SK-N-SH treated with all-trans-retinoic acid at 6 μM for 48 hours (cell line): ENCODE measurements at regions not wholly inside any gene's neighbourhood (a gene's known extent, or its start where the extent isn't known, plus 50 kb on each side); places are given as distances from the start of the nearest gene placed in this dataset.

ENCODE experiments used
- ZC3H10 ChIP-seq: fragments of 250-450 bp; sonication (Bioruptor Pico); IDR thresholded peaks from 2 replicates; pipeline ENCODE4 v1.5.1; 2021; ENCODE audit warnings: mild to moderate bottlenecking, moderate library complexity
- TF ChIP-seq, protein P1 (sequence below): fragments of 250-450 bp; sonication (Bioruptor Pico); IDR thresholded peaks from 2 replicates; pipeline ENCODE4 v1.5.0; 2020; ENCODE audit warnings: mild to moderate bottlenecking, moderate library complexity

DNA sequence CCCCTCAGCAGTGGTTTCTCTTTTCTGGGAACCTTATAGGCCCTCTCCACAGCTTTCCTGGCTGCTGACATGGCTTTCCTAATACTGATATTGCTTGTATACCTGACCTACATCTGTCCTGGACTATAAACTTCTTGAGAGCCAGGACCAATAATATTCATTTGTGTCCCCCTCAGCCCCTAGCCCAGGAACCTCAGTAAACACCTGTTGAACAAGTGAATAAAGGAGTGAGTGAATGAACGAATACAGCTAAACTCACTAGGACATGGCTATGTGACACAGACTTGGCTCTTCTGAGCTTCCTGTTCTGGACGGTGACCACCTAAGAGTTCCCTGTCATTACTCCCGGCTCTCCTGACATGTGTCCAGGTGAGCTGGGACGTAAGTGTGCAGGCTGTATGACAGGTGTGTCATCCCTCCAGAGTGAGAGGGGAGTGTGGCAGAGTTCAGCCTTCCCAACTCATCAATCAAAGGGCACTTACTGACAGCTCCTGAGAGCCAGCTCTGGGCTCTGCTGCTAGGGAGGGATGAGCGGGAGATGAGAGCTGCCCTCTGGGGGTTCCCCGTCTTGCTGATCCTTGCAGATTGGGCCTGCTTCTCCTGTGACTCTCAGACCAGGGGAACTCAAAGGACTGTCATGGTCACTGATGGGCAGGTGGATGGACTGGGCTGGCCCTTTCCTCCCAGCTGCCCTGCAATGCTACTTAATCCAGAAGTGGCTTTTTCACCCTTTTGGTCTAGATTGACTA is 84.5 kb downstream of the HIF1AN start:
- TF ChIP-seq, protein P1, sequence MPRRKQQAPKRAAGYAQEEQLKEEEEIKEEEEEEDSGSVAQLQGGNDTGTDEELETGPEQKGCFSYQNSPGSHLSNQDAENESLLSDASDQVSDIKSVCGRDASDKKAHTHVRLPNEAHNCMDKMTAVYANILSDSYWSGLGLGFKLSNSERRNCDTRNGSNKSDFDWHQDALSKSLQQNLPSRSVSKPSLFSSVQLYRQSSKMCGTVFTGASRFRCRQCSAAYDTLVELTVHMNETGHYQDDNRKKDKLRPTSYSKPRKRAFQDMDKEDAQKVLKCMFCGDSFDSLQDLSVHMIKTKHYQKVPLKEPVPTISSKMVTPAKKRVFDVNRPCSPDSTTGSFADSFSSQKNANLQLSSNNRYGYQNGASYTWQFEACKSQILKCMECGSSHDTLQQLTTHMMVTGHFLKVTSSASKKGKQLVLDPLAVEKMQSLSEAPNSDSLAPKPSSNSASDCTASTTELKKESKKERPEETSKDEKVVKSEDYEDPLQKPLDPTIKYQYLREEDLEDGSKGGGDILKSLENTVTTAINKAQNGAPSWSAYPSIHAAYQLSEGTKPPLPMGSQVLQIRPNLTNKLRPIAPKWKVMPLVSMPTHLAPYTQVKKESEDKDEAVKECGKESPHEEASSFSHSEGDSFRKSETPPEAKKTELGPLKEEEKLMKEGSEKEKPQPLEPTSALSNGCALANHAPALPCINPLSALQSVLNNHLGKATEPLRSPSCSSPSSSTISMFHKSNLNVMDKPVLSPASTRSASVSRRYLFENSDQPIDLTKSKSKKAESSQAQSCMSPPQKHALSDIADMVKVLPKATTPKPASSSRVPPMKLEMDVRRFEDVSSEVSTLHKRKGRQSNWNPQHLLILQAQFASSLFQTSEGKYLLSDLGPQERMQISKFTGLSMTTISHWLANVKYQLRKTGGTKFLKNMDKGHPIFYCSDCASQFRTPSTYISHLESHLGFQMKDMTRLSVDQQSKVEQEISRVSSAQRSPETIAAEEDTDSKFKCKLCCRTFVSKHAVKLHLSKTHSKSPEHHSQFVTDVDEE (CRISPR knock-in tag), result no peak
- TF ChIP-seq ZC3H10, result no peak
